Effector memory CD8-positive, alpha-beta T cell (primary cell): ENCODE measurements at regions not wholly inside any gene's neighbourhood (a gene's known extent, or its start where the extent isn't known, plus 50 kb on each side); places are given as distances from the start of the nearest gene placed in this dataset.
"Not testable (repeated sequence)": the region's sequence is repeated elsewhere in the genome, so short reads cannot be mapped to it uniquely, and the experiment has no call there.

Source experiments
- ATAC-seq: fragments of 150-1000 bp; cut with Tn5 transposase; replicated peaks from 2 replicates; pipeline ENCODE4 v1.10.0; 2021; ENCODE audit warnings: mild to moderate bottlenecking, moderate library complexity
- DNase-seq, 3 experiments: peaks; one replicate each; pipeline ENCODE4 v3.0.0; 2021
- H3K27ac Mint-ChIP-seq, 2 donors: one replicate each; pipeline ENCODE4 v1.8.0; 2022; ENCODE audit warnings: mild to moderate bottlenecking in 2 of 2, mixed read lengths in 2 of 2, moderate library complexity in 2 of 2
- H3K27me3 Mint-ChIP-seq, 2 donors: one replicate each; pipeline ENCODE4 v1.8.0; 2022; ENCODE audit warnings: mixed read lengths in 2 of 2
- H3K36me3 Mint-ChIP-seq: one replicate; pipeline ENCODE4 v1.8.0; 2022; ENCODE audit warnings: mild to moderate bottlenecking, moderate library complexity, mixed read lengths; ENCODE audit not compliant: insufficient read depth
- H3K4me1 Mint-ChIP-seq, 2 donors: one replicate each; pipeline ENCODE4 v1.8.0; 2022; ENCODE audit warnings: low read depth in 2 of 2, mixed read lengths in 2 of 2
- H3K4me3 Mint-ChIP-seq, 2 donors: one replicate each; pipeline ENCODE4 v1.8.0; 2022; ENCODE audit warnings: mild to moderate bottlenecking in 2 of 2, mixed read lengths in 2 of 2, moderate library complexity in 2 of 2
- H3K9me3 Mint-ChIP-seq, 2 donors: one replicate each; pipeline ENCODE4 v1.8.0; 2022; ENCODE audit warnings: mixed read lengths in 2 of 2

DNA sequence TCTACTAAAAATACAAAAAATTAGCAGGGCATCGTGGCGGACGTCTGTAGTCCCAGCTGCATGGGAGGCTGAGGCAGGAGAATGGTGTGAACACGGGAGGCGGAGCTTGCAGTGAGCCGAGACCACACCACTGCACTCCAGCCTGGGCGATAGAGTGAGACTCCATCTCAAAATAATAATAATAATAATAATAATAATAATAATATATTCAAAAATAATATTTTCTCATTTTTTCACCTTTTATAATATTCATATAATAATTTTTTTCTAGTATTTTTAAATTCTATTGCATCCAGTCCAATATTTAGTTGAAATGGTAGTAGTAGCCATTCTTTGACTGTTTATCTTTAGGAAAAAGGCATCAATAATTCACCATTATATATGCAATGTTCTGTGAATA is 1767.7 kb upstream of the ACO1 start:
- not testable (repeated sequence) for DNase-seq, H3K4me3 Mint-ChIP-seq, H3K36me3 Mint-ChIP-seq

DNA sequence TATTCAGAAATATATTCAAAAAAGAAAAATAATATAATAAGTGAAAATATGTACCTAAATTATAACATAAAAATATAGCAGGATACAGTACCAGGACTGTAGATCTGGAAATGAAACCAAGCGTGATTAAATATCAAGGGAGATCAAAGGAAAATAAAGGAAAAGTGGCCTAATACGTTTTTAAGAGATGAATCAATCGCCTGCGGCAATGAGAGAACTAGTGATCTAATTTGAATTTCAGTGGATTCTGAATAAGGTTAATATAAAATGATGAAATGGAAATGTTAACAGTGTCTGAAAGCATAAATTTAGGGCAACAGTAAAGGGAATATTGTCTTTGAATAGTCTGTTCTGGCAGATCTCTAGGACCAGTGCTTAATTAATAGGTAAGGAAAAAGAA is 1761.9 kb upstream of the ACO1 start:
- no peak for ATAC-seq
- Mint-ChIP-seq H3K9me3 (no peaks in the 10 kb centered on the region), H3K27ac (no peak overlapping the region), H3K4me1 (no peaks in the 10 kb centered on the region), H3K36me3 (no peaks in the 10 kb centered on the region), H3K4me3 (no peak overlapping the region), H3K27me3 (no peaks in the 10 kb centered on the region)
- no peak for DNase-seq

More for the DNA sequence above, 1767.7 kb upstream of the ACO1 start:
- ATAC-seq, H3K9me3 Mint-ChIP-seq, H3K4me1 Mint-ChIP-seq, H3K27ac Mint-ChIP-seq, H3K27me3 Mint-ChIP-seq: not testable (repeated sequence)

DNA sequence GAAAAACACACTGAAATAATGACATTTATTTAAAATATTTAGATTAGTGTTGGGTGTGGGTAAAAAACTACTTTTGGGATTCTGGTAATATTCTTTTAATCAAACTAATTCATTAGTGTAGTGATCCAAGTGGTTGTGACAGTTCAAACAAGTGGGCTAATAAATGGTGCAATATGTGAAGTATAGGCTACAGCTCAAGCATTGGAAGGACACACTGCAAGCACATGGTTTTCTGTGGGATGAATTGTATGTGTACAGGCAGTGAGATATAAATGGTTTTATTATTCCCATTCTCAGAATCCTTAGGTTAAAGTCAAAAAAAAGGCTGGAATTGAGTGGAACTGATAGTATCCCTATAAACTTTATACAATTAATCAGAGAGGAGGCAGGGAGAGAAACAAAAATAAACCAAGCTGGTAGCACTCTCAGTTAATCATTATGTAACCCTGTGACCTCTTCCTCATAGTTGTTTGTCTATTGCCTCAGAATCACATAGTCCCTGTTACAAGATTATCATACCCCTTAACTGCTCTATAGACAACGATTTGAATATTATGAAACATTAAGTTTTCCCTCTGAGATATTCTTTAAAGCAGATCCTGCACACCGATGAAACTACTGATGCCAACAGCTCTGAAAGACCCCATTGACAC is 1755.4 kb upstream of the ACO1 start:
- no peaks in the 10 kb centered on the region for H3K36me3 Mint-ChIP-seq
- DNase-seq = no peak
- H3K27me3 Mint-ChIP-seq = no peaks in the 10 kb centered on the region
- H3K4me1 Mint-ChIP-seq = no peaks in the 10 kb centered on the region
- no peak for ATAC-seq
- H3K9me3 Mint-ChIP-seq = peaks cover 0 to 6% of the 10 kb centered on the region in 2 donors
- no peak overlapping the region for H3K4me3 Mint-ChIP-seq
- H3K27ac Mint-ChIP-seq = no peak overlapping the region

DNA sequence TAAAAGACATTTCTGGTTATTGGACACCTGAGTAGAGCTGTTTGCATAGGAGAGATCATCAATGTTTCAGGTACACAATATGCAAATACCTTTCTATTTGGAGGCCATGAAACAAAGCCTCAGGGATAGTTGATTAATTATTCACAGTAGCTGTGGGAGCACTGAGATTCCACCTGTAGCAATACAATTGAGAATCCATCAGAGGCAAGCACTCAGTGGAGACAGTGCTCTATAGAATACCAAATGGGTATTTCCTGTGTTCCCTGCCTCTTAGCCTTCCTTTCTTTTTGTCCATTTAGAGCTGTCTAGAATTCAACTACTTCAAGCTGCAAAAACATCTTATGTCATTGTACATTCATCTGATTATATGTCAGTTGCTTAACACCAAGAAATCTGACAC is 1754.0 kb upstream of the ACO1 start:
- H3K27ac Mint-ChIP-seq = no peak overlapping the region
- no peak for DNase-seq
- peaks cover 0 to 6% of the 10 kb centered on the region in 2 donors for H3K9me3 Mint-ChIP-seq
- no peaks in the 10 kb centered on the region for H3K27me3 Mint-ChIP-seq
- H3K4me3 Mint-ChIP-seq = no peak overlapping the region
- no peaks in the 10 kb centered on the region for H3K4me1 Mint-ChIP-seq
- H3K36me3 Mint-ChIP-seq = no peaks in the 10 kb centered on the region
- ATAC-seq = no peak

DNA sequence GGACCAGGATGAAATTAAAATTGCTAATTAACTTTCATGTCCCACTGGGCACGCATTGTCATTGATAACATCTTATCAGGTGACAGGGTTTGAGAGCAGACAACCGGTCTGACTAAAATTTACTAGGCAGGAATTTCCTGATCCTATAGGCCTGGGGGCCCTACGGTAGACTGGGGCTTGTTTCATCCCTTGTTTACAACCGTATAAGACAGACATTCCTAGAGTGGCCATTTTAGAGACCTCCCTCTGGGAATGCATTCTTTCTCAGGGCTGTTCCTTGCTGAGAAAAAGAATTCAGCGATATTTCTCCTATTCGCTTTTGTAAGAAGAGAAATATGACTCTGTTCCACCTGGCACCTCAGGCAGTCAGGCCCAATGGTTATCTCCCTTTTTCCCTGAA is 1737.8 kb upstream of the ACO1 start:
- not testable (repeated sequence) for DNase-seq, H3K4me1 Mint-ChIP-seq, H3K27me3 Mint-ChIP-seq, H3K36me3 Mint-ChIP-seq, H3K27ac Mint-ChIP-seq, H3K4me3 Mint-ChIP-seq, H3K9me3 Mint-ChIP-seq, ATAC-seq

DNA sequence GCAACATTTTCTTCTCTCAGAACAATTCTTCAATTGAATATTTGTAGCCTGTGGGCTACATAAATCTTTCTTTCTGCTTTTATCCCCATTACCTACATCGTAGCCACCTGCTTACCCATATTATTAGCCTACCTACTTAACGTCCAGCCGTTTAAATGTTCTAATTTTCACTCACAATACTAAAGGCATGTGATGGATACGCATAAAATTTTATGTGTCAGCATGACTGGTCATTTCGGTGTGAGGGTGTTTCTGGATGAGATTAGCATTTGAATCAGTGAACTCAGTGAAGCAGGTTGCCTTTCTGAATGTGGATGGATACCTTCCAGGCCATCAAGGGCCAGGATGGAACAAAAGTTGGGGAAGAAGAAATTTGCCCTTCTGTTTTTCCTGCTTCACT is 1722.5 kb upstream of the ACO1 start:
- no peaks in the 10 kb centered on the region for H3K36me3 Mint-ChIP-seq
- H3K9me3 Mint-ChIP-seq = no peaks in the 10 kb centered on the region
- H3K27me3 Mint-ChIP-seq = no peaks in the 10 kb centered on the region
- ATAC-seq = no peak
- no peak for DNase-seq
- H3K27ac Mint-ChIP-seq = no peak overlapping the region
- H3K4me1 Mint-ChIP-seq = no peaks in the 10 kb centered on the region
- no peak overlapping the region for H3K4me3 Mint-ChIP-seq

DNA sequence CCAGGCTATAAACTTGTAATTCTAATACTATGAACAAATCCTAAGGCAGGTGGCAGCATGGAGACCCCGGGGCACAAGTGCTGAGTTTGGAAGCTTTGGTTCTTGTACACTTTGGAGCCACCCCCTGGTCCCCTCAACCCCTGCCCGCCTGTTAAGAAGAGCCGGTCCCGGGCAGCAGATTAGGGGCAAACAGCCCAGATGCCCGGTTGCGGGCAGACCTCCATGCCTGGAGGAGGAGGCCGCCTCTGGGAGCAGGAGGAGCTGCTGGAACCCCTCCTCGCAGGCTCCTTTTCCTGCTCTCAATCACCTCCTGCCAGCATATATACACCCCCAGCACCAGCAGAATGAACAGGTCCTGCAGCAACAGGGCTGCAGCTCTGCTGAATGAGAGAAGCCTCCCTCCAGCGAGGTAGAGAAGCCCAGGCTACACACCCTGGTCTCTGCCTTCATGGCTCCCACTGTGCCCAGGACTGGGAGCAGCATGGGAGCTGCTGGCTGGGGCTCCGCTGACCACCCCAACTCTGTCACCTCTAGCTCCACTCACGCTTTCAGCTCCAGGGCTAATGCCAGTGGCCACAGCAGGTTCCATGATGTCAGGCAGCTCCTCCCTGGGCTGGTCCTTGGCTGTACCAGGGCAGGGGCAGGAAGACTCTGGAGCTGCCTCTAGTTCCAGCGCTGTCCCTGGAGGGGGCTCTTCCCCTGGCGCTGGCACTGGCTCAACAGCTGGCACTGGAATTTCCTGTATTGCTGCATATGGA is 1713.5 kb upstream of the ACO1 start:
- Mint-ChIP-seq H3K27me3 (no peaks in the 10 kb centered on the region), H3K9me3 (peaks cover 0 to 2% of the 10 kb centered on the region in 2 donors), H3K4me1 (no peaks in the 10 kb centered on the region), H3K36me3 (no peaks in the 10 kb centered on the region), H3K4me3 (no peak overlapping the region), H3K27ac (no peak overlapping the region)
- DNase-seq (no peak), ATAC-seq (no peak)

DNA sequence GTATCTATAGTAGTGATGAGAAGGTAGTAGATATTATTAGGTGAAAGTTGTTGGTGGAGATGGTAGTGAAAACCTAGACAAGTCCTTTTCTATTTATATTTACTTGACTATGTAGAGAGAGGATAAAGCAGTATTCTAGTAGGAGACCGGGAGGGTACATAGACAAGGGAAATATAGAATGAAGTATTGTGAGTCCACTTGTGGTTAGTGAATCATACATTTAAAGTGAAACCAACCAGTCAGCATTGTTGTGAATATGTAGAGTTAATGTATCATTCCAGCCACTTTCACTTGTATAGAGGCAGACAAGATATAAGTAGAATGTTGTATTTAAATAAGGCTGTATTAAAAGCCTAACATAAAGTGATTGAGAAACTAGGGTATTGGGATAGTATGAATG is 1711.3 kb upstream of the ACO1 start:
- Mint-ChIP-seq H3K4me3 (no peak overlapping the region), H3K27ac (no peak overlapping the region), H3K4me1 (no peaks in the 10 kb centered on the region), H3K36me3 (no peaks in the 10 kb centered on the region), H3K27me3 (no peaks in the 10 kb centered on the region), H3K9me3 (peaks cover 0 to 2% of the 10 kb centered on the region in 2 donors)
- ATAC-seq (no peak), DNase-seq (no peak)

DNA sequence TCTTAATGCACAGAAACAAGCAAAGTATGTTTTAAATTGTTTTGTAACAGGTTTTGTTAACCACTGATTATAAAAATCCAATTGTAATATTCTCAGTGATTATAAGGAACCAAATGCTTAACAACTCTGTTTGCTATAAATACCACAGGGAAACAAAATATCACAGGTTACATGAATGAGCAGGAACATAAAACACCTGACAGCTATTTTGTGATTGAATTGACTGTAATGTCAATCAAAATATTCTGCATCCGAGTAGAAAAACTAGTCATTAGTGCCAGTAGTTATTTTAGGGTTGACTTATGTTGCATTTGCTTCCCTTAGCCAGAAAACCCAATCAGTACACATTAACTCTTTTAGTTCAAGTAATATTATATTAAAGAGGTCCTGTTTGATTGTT is 1707.8 kb upstream of the ACO1 start:
- H3K36me3 Mint-ChIP-seq = no peaks in the 10 kb centered on the region
- no peaks in the 10 kb centered on the region for H3K27me3 Mint-ChIP-seq
- no peaks in the 10 kb centered on the region for H3K9me3 Mint-ChIP-seq
- H3K4me1 Mint-ChIP-seq = no peaks in the 10 kb centered on the region
- H3K4me3 Mint-ChIP-seq = no peak overlapping the region
- no peak overlapping the region for H3K27ac Mint-ChIP-seq
- no peak for ATAC-seq
- DNase-seq = no peak

DNA sequence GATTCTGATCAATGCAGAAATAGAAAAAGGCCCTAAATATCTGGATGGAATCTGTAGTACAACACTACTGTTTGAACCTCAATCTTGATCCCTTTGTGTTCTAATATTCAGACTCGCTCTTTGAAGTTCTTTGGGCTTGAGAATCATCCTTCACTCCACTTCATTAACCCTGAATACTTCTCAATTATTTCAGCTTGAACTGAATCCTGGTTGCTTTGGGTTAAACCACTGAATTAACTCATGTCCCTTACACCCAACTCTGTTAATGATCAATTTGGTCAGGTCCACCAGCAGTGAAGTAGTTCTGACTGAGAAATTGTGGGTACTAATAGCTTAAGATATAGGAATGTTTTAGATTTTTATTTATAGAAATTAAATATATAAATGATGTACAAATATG is 1707.2 kb upstream of the ACO1 start:
- no peaks in the 10 kb centered on the region for H3K27me3 Mint-ChIP-seq
- no peak for DNase-seq
- H3K4me1 Mint-ChIP-seq = no peaks in the 10 kb centered on the region
- H3K27ac Mint-ChIP-seq = no peak overlapping the region
- no peak for ATAC-seq
- no peaks in the 10 kb centered on the region for H3K9me3 Mint-ChIP-seq
- H3K4me3 Mint-ChIP-seq = no peak overlapping the region
- H3K36me3 Mint-ChIP-seq = no peaks in the 10 kb centered on the region

DNA sequence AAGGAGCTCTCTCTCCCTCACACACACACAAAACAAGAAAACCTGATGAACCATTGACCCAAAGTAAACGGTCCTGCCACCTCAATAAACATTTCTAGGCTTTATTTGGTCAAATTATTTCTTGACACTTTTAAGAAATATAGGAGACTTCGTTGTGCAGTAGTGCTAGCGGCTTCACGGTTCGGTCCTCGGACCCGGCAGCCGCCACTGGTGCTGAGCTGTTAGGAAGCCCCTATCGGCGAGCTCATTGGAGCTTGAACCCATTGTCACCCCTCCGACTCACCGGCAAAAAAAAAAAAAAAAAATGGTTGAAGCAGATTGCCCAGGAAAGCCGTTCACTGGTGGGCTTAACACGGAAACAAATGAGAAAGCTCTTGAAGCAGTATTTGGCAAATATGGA is 1695.6 kb upstream of the ACO1 start:
- no peak overlapping the region for H3K4me3 Mint-ChIP-seq
- DNase-seq (no peak), ATAC-seq (no peak)
- H3K9me3 Mint-ChIP-seq = peaks cover 0 to 3% of the 10 kb centered on the region in 2 donors
- no peaks in the 10 kb centered on the region for H3K36me3 Mint-ChIP-seq
- no peak overlapping the region for H3K27ac Mint-ChIP-seq
- H3K27me3 Mint-ChIP-seq = no peaks in the 10 kb centered on the region
- H3K4me1 Mint-ChIP-seq = no peaks in the 10 kb centered on the region

DNA sequence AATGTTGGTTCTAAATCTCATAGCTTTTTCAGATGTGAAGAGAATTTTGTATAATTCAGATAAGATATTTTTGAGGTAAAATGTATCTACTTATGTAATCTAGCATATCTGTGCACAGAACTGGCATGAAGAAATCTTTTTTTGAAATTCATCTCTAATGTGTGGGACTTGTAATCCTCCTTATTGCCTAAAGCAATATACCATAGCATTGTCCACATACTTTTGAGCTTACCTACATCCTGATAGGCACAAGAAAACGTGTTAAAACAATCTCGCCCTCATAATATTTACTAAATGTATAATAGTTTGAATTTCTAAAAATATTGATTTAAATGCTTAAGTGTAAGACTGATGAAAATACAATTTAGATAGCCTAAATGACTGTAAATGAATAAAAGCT is 1686.5 kb upstream of the ACO1 start:
- Mint-ChIP-seq H3K27me3 (no peaks in the 10 kb centered on the region), H3K4me3 (no peak overlapping the region), H3K36me3 (no peaks in the 10 kb centered on the region), H3K4me1 (no peaks in the 10 kb centered on the region), H3K9me3 (peaks cover 0 to 5% of the 10 kb centered on the region in 2 donors), H3K27ac (no peak overlapping the region)
- DNase-seq (no peak), ATAC-seq (no peak)

DNA sequence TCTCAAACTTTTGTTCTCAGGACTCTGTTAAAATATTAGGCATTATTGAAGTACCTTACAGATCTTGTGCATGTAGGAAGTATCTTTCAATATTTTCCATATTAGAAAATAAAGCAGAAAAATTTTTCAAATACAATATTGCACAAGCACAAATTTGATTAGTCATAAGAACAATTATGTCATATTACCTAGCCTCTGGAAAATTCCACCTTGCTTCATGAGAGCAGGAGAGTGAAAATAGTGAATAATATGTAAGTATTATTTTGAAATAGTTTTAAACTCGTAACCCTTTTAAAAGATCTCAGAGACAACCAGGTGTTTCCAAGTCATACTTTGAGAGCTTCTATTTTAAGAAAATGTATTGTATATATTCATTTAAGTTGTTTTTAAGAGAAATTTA is 1672.9 kb upstream of the ACO1 start:
- Mint-ChIP-seq H3K27ac (no peak overlapping the region), H3K4me1 (no peaks in the 10 kb centered on the region), H3K27me3 (no peaks in the 10 kb centered on the region), H3K4me3 (no peak overlapping the region), H3K9me3 (peaks cover 0 to 2% of the 10 kb centered on the region in 2 donors), H3K36me3 (no peaks in the 10 kb centered on the region)
- DNase-seq = no peak
- ATAC-seq = no peak

DNA sequence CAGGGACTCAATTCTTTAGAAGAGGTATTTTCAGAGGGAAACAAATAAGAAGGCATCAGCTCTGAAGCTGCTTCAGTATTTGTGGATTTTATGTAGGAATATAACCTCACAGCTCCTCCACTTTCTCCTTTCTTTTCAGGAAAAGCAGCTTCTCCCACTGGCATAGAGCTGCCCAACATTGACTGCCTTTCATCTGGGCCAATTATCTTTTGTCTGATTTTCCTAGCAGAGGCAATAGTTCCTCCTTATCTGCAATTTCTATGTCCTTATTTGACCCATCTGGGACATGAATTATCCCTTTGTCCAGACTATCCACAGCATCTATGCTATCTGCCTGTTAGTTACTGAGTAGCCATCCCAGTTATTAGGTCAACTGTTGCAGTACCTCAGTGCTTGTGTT is 1671.2 kb upstream of the ACO1 start:
- no peaks in the 10 kb centered on the region for H3K4me1 Mint-ChIP-seq
- H3K27ac Mint-ChIP-seq = no peak overlapping the region
- H3K9me3 Mint-ChIP-seq = peaks cover 0 to 2% of the 10 kb centered on the region in 2 donors
- H3K4me3 Mint-ChIP-seq = no peak overlapping the region
- no peaks in the 10 kb centered on the region for H3K27me3 Mint-ChIP-seq
- ATAC-seq = no peak
- H3K36me3 Mint-ChIP-seq = no peaks in the 10 kb centered on the region
- no peak for DNase-seq
